HG03175 (cell line): ENCODE measurements at regions not wholly inside any gene's neighbourhood (a gene's known extent, or its start where the extent isn't known, plus 50 kb on each side); places are given as distances from the start of the nearest gene placed in this dataset.
"Not testable (repeated sequence)": the region's sequence is repeated elsewhere in the genome, so short reads cannot be mapped to it uniquely, and the experiment has no call there.

Source experiments
- ATAC-seq: cut with Tn5 transposase; IDR thresholded peaks from one replicate; pipeline ENCODE4 v1.9.1; 2021; ENCODE audit warnings: mild to moderate bottlenecking, moderate library complexity; ENCODE audit not compliant: unreplicated experiment

- no peak for ATAC-seq
These were observed 484.2 kb downstream of the SIPA1L2 start for GRCh38 chr1:232145768-232146167.

GRCh38 chr1:232144696-232145230 is 485.2 kb downstream of the SIPA1L2 start:
- ATAC-seq = no peak

- no peak for ATAC-seq
These were observed 486.5 kb downstream of the SIPA1L2 start for GRCh38 chr1:232143315-232143886.

- no peak for ATAC-seq
These were observed 487.3 kb downstream of the SIPA1L2 start for GRCh38 chr1:232142403-232143314.

GRCh38 chr1:232141167-232141448 is 488.8 kb downstream of the SIPA1L2 start:
- not testable (repeated sequence) for ATAC-seq

- ATAC-seq = no peak
These were observed 489.3 kb downstream of the SIPA1L2 start for GRCh38 chr1:232140419-232141166.

- no peak for ATAC-seq
These were observed 490.5 kb downstream of the SIPA1L2 start for GRCh38 chr1:232139444-232139843.

- no peak for ATAC-seq
These were observed 491.9 kb downstream of the SIPA1L2 start for GRCh38 chr1:232138044-232138443.

GRCh38 chr1:232137066-232137465 is 492.9 kb downstream of the SIPA1L2 start:
- no peak for ATAC-seq

GRCh38 chr1:232136136-232136535 is 493.8 kb downstream of the SIPA1L2 start:
- no peak for ATAC-seq

- ATAC-seq = no peak
These were observed 495.6 kb downstream of the SIPA1L2 start for GRCh38 chr1:232134365-232134764.

GRCh38 chr1:232132572-232132971 is 497.4 kb downstream of the SIPA1L2 start:
- no peak for ATAC-seq

- ATAC-seq = no peak
These were observed 498.1 kb downstream of the SIPA1L2 start for GRCh38 chr1:232131715-232132391.

GRCh38 chr1:232130815-232131480 is 499.0 kb downstream of the SIPA1L2 start:
- no peak for ATAC-seq

GRCh38 chr1:232127190-232127589 is 500.6 kb downstream of the DISC1 start:
- no peak for ATAC-seq

GRCh38 chr1:232123775-232124659 is 497.4 kb downstream of the DISC1 start:
- no peak for ATAC-seq

- not testable (repeated sequence) for ATAC-seq
These were observed 491.3 kb downstream of the DISC1 start for GRCh38 chr1:232117903-232118302.

GRCh38 chr1:232114985-232115384 is 488.4 kb downstream of the DISC1 start:
- no peak for ATAC-seq

GRCh38 chr1:232112076-232112475 is 485.5 kb downstream of the DISC1 start:
- no peak for ATAC-seq
